ENCODE measurements at regions not wholly inside any gene's neighbourhood (a gene's known extent, or its start where the extent isn't known, plus 50 kb on each side); places are given as distances from the start of the nearest gene placed in this dataset.
A peak's percentile ranks its signal among the peaks of the same experiment; 100 is the strongest.

DNA sequence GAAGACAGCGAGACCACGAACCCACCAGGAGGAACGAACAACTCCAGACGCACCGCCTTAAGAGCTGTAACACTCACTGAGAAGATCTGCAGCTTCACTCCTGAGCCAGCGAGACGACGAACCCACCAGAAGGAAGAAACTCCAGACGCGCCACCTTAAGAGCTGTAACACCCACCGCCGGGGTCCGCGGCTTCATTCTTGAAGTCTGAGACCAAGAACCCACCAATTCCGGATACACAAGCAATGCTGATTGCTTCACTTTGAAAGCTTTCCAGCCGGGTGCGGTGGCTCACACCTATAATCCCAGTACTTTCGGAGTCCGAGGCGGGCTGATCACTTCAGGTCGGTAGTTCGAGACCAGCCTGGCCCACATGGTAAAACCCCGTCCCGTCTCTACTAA is 177.2 kb upstream of the MYO3A start:
- Histone ChIP-seq H3K4me3 (replicated peaks in 1 of 3; ENCODE audit: low read depth in 2 of 3, low read length in 3 of 3) (no peak overlapping the region), H3K36me3 (replicated peaks in 1 of 2; ENCODE audit: control insufficient read depth in 1 of 2, insufficient read depth in 2 of 2, low read length in 2 of 2) (no peaks in the 10 kb centered on the region), H3K4me1 (ENCODE audit: control insufficient read depth in 1 of 2, insufficient read depth in 2 of 2, low read length in 2 of 2) (peaks cover 39 to 44% of the 10 kb centered on the region in 2 donors), H3K27ac (ENCODE audit: low read depth in 1 of 2, low read length in 2 of 2) (no peak overlapping the region), H3K9me3 (replicated peaks in 1 of 2; ENCODE audit: control insufficient read depth in 1 of 2, insufficient read depth in 1 of 2, low read length in 2 of 2) (peaks cover 0 to 4% of the 10 kb centered on the region in 2 donors), H3K27me3 (ENCODE audit: control insufficient read depth in 2 of 2, insufficient read depth in 2 of 2, low read length in 2 of 2) (no peaks in the 10 kb centered on the region), H3K9ac (ENCODE audit: insufficient read depth, low read length, poor library complexity, severe bottlenecking) (no peak overlapping the region), H3K4me2 (replicated peaks; ENCODE audit: extremely low read depth, low read length, poor library complexity, severe bottlenecking) (no peak overlapping the region), H3K79me2 (ENCODE audit: insufficient read depth, low read length) (no peaks in the 10 kb centered on the region), H4K20me1 (ENCODE audit: insufficient read depth, low read length) (no peaks in the 10 kb centered on the region), H2AFZ (ENCODE audit: insufficient read depth, low read depth, low read length, poor library complexity, severe bottlenecking) (no peak overlapping the region)
- TF ChIP-seq, protein P1, sequence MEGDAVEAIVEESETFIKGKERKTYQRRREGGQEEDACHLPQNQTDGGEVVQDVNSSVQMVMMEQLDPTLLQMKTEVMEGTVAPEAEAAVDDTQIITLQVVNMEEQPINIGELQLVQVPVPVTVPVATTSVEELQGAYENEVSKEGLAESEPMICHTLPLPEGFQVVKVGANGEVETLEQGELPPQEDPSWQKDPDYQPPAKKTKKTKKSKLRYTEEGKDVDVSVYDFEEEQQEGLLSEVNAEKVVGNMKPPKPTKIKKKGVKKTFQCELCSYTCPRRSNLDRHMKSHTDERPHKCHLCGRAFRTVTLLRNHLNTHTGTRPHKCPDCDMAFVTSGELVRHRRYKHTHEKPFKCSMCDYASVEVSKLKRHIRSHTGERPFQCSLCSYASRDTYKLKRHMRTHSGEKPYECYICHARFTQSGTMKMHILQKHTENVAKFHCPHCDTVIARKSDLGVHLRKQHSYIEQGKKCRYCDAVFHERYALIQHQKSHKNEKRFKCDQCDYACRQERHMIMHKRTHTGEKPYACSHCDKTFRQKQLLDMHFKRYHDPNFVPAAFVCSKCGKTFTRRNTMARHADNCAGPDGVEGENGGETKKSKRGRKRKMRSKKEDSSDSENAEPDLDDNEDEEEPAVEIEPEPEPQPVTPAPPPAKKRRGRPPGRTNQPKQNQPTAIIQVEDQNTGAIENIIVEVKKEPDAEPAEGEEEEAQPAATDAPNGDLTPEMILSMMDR (IDR thresholded peaks at IDR 0.05): no peak
- Mint-ChIP-seq H3K9me3 (peaks cover 0 to 11% (median 6%) of the 10 kb centered on the region in 7 donors), H3K36me3 (no peaks in the 10 kb centered on the region), H3K27ac (peak overlapping the region in 2 of 7 donors; percentile 36 to 79), H3K4me3 (no peak overlapping the region), H3K27me3 (ENCODE audit: low read depth in 3 of 3) (peaks cover 1 to 3% (median 2%) of the 10 kb centered on the region in 3 donors), H3K4me1 (peaks cover 13% of the 10 kb centered on the region)
- intact Hi-C loops (cut with micrococcal nuclease): no loop called here
- DNase-seq: no peak
- 92% methylated on average over 19 of the region's 24 CpGs for WGBS (ENCODE audit: insufficient coverage)

DNA sequence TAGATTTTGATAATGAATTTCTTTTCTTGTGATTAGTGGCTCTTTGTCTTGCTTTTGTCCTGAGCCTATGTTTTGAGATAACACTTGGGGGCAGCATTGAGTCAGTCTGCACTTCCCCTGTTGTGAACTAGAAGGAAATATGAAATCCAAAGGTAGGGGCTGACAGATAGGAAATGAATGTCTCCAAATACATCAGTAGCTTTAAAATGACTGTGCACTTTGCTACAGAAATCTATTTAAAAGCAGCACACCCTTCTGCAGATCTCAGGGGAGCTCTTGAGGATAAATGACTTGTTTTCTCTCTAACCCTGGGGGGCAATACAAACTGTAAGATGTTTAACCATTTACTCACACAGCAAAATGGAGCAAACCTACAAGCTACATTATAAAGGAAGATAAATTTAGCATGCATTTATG is 176.0 kb upstream of the MYO3A start:
- peaks cover 0 to under 1% of the 10 kb centered on the region in 2 donors for H3K27me3 ChIP-seq (ENCODE audit: control insufficient read depth in 2 of 2, insufficient read depth in 2 of 2, low read length in 2 of 2)
- no peak overlapping the region for H2AFZ ChIP-seq (ENCODE audit: insufficient read depth, low read depth, low read length, poor library complexity, severe bottlenecking)
- peaks cover 0 to under 1% of the 10 kb centered on the region in 2 donors for H3K9me3 ChIP-seq (replicated peaks in 1 of 2; ENCODE audit: control insufficient read depth in 1 of 2, insufficient read depth in 1 of 2, low read length in 2 of 2)
- H3K4me3 ChIP-seq (replicated peaks in 1 of 3; ENCODE audit: low read depth in 2 of 3, low read length in 3 of 3): no peak overlapping the region
- Mint-ChIP-seq H3K9me3 (peaks cover 0 to 13% (median 6%) of the 10 kb centered on the region in 7 donors), H3K4me3 (no peak overlapping the region), H3K4me1 (peaks cover 13% of the 10 kb centered on the region), H3K27ac (no peak overlapping the region), H3K36me3 (no peaks in the 10 kb centered on the region), H3K27me3 (ENCODE audit: low read depth in 3 of 3) (peaks cover 2 to 4% (median 3%) of the 10 kb centered on the region in 3 donors)
- H4K20me1 ChIP-seq (ENCODE audit: insufficient read depth, low read length): no peaks in the 10 kb centered on the region
- H3K79me2 ChIP-seq (ENCODE audit: insufficient read depth, low read length): no peaks in the 10 kb centered on the region
- TF ChIP-seq, protein P1 (IDR thresholded peaks at IDR 0.05): peak; percentile 81
- intact Hi-C loops (cut with micrococcal nuclease): no loop called here
- no peaks in the 10 kb centered on the region for H3K36me3 ChIP-seq (replicated peaks in 1 of 2; ENCODE audit: control insufficient read depth in 1 of 2, insufficient read depth in 2 of 2, low read length in 2 of 2)
- peak; percentile 32 to 54 (median 39) for DNase-seq
- H3K9ac ChIP-seq (ENCODE audit: insufficient read depth, low read length, poor library complexity, severe bottlenecking): no peak overlapping the region
- peaks cover 27 to 36% of the 10 kb centered on the region in 2 donors for H3K4me1 ChIP-seq (ENCODE audit: control insufficient read depth in 1 of 2, insufficient read depth in 2 of 2, low read length in 2 of 2)
- H3K4me2 ChIP-seq (replicated peaks; ENCODE audit: extremely low read depth, low read length, poor library complexity, severe bottlenecking): no peak overlapping the region
- H3K27ac ChIP-seq (ENCODE audit: low read depth in 1 of 2, low read length in 2 of 2): no peak overlapping the region
